Uterus (tissue), 3 donors: ENCODE measurements at regions not wholly inside any gene's neighbourhood (a gene's known extent, or its start where the extent isn't known, plus 50 kb on each side); places are given as distances from the start of the nearest gene placed in this dataset.
A peak's percentile ranks its signal among the peaks of the same experiment; 100 is the strongest.

Source experiments
- DNase-seq, 2 donors: peaks; one replicate each; pipeline ENCODE4 v3.0.0-alpha.2; 2019 to 2020
- H3K27ac ChIP-seq, 2 donors: fragments of 200-600 bp; sonication (generic); 1 replicate in 1 of 2; 2 replicates in 1 of 2; pipeline ENCODE4 v1.5.1; 2016 to 2018
- H3K27me3 ChIP-seq, 2 donors: fragments of 200-600 bp; sonication (generic); one replicate each; pipeline ENCODE4 v1.5.1; 2018 to 2019; ENCODE audit warnings: control low read depth in 1 of 2
- H3K36me3 ChIP-seq, 2 donors: fragments of 200-600 bp; sonication (generic); one replicate each; pipeline ENCODE4 v1.5.1; 2019; ENCODE audit warnings: control low read depth in 1 of 2
- H3K4me1 ChIP-seq, 2 donors: fragments of 200-600 bp; sonication (generic); one replicate each; pipeline ENCODE4 v1.5.1; 2018 to 2019; ENCODE audit warnings: control low read depth in 1 of 2
- H3K4me3 ChIP-seq, 2 donors: fragments of 200-600 bp; sonication (generic); 1 replicate in 1 of 2; 2 replicates in 1 of 2; pipeline ENCODE4 v1.5.1; 2018 to 2019; ENCODE audit warnings: mild to moderate bottlenecking in 1 of 2
- H3K9me3 ChIP-seq, 2 donors: fragments of 200-600 bp; sonication (generic); one replicate each; pipeline ENCODE4 v1.5.1; 2019; ENCODE audit warnings: control low read depth in 1 of 2
- POLR2A ChIP-seq, 2 donors: fragments of 450-650 bp; IDR thresholded peaks; one replicate each; pipeline ENCODE4 v1.6.1; 2016; ENCODE audit warnings: antibody characterized with exemption in 2 of 2, mild to moderate bottlenecking in 1 of 2, moderate library complexity in 1 of 2
- intact Hi-C: fragments of 100-400 bp; cut with DNase I; formaldehyde crosslinking; loops from one replicate; pipeline ENCODE4 v1.15.1; 2023; ENCODE audit warnings: low total_unique reads
- TF ChIP-seq, protein P1 (sequence below), 4 experiments: fragments of 200-600 bp in 2 of 4; fragments of 450-650 bp in 2 of 4; sonication (generic) in 2 of 4; IDR thresholded peaks; one replicate each; pipeline ENCODE4 v1.5.1; 2016 to 2019; ENCODE audit warnings: antibody characterized with exemption in 4 of 4, mild to moderate bottlenecking in 2 of 4, moderate library complexity in 1 of 4
- donor health status: DM: yes; HTN: yes; CAD: no.

DNA sequence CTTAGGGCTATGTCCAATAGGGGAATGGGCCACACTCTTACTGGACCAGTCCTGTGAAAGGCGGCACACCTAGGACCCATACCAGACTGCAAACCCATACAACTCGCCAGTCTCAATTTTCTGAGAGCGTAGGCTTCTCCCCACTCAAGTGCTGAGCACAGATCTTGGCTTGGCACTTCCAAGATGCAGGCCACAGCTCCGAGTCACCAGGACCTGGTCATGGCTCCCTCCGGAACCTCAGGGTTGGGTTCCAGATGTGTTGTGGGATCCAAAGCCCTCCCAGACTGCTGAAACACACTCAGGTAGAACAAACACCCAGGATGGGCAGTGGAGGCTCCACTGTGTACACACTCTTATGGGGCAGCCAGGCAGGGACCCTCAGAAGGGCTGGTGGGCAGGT, 103.3 kb downstream of the TMEM144 start:
- intact Hi-C loops = no loop called here
- Histone ChIP-seq H3K9me3 (no peaks in the 10 kb centered on the region), H3K4me1 (no peaks in the 10 kb centered on the region), H3K4me3 (no peak overlapping the region), H3K27ac (peak overlapping the region; percentile 35 to 75), H3K27me3 (no peaks in the 10 kb centered on the region), H3K36me3 (no peaks in the 10 kb centered on the region)
- TF ChIP-seq, protein P1, sequence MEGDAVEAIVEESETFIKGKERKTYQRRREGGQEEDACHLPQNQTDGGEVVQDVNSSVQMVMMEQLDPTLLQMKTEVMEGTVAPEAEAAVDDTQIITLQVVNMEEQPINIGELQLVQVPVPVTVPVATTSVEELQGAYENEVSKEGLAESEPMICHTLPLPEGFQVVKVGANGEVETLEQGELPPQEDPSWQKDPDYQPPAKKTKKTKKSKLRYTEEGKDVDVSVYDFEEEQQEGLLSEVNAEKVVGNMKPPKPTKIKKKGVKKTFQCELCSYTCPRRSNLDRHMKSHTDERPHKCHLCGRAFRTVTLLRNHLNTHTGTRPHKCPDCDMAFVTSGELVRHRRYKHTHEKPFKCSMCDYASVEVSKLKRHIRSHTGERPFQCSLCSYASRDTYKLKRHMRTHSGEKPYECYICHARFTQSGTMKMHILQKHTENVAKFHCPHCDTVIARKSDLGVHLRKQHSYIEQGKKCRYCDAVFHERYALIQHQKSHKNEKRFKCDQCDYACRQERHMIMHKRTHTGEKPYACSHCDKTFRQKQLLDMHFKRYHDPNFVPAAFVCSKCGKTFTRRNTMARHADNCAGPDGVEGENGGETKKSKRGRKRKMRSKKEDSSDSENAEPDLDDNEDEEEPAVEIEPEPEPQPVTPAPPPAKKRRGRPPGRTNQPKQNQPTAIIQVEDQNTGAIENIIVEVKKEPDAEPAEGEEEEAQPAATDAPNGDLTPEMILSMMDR (IDR thresholded peaks at IDR 0.05) = no peak
- TF ChIP-seq POLR2A (IDR thresholded peaks at IDR 0.05) = no peak
- DNase-seq = no peak

GRCh38 chr4:158314756-158315487, 104.6 kb downstream of the TMEM144 start:
- no peak overlapping the region for H3K4me3 ChIP-seq
- H3K27me3 ChIP-seq = no peaks in the 10 kb centered on the region
- peak overlapping the region; percentile 43 to 75 for H3K27ac ChIP-seq
- no peaks in the 10 kb centered on the region for H3K4me1 ChIP-seq
- TF ChIP-seq, protein P1 (IDR thresholded peaks at IDR 0.05) = no peak
- no peak for TF ChIP-seq POLR2A (IDR thresholded peaks at IDR 0.05)
- intact Hi-C loops = no loop called here
- no peaks in the 10 kb centered on the region for H3K36me3 ChIP-seq
- DNase-seq = no peak
- no peaks in the 10 kb centered on the region for H3K9me3 ChIP-seq

DNA sequence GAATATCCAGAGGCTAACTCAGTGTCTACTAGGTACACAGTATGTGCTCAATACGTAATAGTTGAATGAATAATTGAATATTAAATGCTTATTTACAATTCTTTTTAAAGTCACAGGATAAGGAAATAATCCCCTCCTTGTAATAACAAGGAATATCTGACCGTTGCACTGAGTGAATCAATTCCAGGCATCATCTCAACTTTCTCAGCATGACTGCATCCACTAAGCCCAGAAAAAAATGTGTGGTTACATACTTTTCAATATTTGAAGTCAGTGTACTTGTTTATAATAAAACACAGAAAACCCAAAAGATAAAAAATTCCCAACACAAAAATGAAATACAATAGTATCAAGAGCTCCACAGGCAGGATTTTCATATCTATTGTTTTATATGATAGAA, 105.4 kb downstream of the TMEM144 start:
- Histone ChIP-seq H3K27me3 (no peaks in the 10 kb centered on the region), H3K36me3 (no peaks in the 10 kb centered on the region), H3K9me3 (no peaks in the 10 kb centered on the region), H3K4me1 (no peaks in the 10 kb centered on the region), H3K27ac (peak overlapping the region; percentile 43 to 75), H3K4me3 (no peak overlapping the region)
- intact Hi-C loops = no loop called here
- no peak for TF ChIP-seq POLR2A (IDR thresholded peaks at IDR 0.05)
- TF ChIP-seq, protein P1 (IDR thresholded peaks at IDR 0.05) = no peak
- DNase-seq = no peak

DNA sequence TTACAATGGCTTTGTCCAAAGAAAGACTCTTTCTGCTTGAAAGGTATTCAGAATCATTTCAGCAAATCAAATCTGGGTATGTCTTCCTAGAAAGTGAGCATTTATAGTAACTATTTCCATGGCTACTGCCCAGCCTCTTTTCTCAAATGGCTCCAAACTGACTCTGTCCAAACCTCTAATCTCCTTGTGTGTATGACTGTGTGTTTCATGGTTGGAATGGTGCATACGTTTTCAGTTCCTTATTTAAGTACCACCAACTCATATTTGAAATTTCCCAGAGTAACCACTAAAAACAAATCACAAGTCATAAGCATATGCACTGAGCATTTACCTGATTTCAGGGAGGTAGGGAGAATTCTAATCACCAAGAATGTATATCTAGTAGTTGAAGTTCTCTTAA, 106.0 kb downstream of the TMEM144 start:
- TF ChIP-seq, protein P1 (IDR thresholded peaks at IDR 0.05) = no peak
- TF ChIP-seq POLR2A (IDR thresholded peaks at IDR 0.05) = no peak
- intact Hi-C loops = no loop called here
- no peak for DNase-seq
- no peaks in the 10 kb centered on the region for H3K9me3 ChIP-seq
- H3K27me3 ChIP-seq = no peaks in the 10 kb centered on the region
- H3K27ac ChIP-seq = no peak overlapping the region
- no peaks in the 10 kb centered on the region for H3K4me1 ChIP-seq
- no peak overlapping the region for H3K4me3 ChIP-seq
- H3K36me3 ChIP-seq = no peaks in the 10 kb centered on the region

- no peak for DNase-seq
- TF ChIP-seq POLR2A (IDR thresholded peaks at IDR 0.05) = no peak
- TF ChIP-seq, protein P1 (IDR thresholded peaks at IDR 0.05) = no peak
- no peaks in the 10 kb centered on the region for H3K36me3 ChIP-seq
- H3K27me3 ChIP-seq = no peaks in the 10 kb centered on the region
- H3K27ac ChIP-seq = no peak overlapping the region
- intact Hi-C loops = no loop called here
- no peaks in the 10 kb centered on the region for H3K4me1 ChIP-seq
- no peaks in the 10 kb centered on the region for H3K9me3 ChIP-seq
- H3K4me3 ChIP-seq = no peak overlapping the region
Observed at GRCh38 chr4:158319880-158320279, 109.6 kb downstream of the TMEM144 start.
